ENCODE measurements at regions not wholly inside any gene's neighbourhood (a gene's known extent, or its start where the extent isn't known, plus 50 kb on each side); places are given as distances from the start of the nearest gene placed in this dataset.

DNA sequence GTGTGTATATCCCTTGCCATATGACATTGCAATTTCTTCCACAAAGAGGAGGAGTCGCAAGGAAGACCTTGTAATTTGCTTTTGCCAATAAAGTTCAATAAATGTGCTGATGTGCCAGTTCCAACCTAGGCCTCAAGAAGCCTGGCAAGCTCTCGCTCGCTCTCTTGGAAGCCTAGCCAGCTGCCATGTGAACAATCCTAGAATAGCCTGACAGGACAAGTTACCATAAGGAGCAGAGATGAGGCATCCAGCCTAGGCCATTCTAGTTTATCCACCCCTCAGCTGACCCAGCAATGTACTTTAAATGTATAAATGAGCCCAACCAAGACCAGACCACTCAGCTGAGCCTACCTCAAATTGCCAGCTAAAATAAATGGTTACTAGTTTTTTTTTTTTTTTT, 145.7 kb upstream of the QRFPR start:
- DNase-seq (ENCODE audit: low spot score) = no peak

DNA sequence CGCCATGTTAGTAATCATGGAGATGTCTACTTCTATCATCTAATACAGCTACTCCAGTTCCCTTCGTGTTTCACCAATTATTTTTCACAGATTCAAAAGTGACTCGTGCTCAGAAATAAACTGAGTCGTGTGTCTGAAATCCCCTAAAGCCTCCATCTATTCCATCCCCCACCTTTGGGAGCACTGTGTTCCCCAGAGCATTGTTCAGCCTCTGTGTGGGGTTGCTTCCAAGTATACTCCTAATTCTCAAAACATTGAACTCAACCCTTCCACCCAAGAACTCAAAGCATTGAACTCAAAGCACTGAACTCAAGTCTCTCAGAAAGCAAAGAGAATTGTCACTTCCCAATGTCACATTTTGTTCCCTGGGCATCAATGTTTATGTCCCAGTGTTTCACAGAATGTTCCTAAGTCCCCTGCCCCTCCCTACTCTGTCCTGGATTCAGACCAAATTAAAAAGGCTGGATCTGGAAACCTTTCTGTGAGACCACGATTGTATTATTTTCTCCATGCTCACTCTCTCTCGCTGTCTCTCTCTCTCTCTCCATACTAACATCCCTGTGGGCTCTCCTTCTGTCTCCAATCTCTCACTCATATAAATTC, 138.5 kb upstream of the QRFPR start:
- no peak for DNase-seq (ENCODE audit: low spot score)

DNA sequence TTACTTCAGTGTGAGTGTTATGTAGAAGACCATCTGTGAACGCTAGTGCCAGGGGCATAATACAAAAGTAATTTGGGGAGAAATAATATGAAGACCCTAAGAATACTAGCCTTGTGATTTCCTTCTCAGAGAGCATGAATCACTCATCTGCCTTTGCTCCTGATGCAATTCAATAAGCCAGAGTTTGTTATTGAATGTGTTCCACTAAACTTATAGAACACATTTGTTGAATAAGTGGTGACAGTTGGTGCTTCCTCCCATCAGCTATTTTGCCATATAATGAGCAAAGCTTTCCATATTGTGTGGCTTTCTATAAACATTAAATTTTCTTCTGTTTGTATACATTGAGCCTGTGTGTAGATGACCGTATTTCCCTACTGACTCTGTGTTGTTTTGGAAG, 136.4 kb upstream of the QRFPR start:
- no peak for DNase-seq (ENCODE audit: low spot score)

DNA sequence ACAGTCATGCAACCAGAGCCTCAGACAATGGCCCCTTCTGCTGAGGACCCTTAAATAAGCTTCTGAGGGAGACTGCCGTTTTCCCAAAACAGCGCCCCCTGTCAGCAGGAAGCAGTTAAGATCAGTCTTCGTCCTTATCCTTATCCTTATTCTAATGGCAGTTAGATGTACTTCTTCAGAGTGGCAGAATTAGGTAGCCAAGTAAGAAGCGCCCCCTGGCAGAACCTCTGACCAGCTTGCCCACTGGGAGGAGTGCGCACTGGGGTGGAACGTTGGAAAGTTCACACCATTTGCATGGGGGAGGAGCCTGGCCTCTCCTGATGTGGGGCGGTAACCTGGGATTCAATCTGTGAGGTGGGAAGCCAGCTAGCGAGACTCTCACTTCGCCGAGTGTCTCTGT, 133.6 kb upstream of the QRFPR start:
- DNase-seq (ENCODE audit: low spot score) = no peak

DNA sequence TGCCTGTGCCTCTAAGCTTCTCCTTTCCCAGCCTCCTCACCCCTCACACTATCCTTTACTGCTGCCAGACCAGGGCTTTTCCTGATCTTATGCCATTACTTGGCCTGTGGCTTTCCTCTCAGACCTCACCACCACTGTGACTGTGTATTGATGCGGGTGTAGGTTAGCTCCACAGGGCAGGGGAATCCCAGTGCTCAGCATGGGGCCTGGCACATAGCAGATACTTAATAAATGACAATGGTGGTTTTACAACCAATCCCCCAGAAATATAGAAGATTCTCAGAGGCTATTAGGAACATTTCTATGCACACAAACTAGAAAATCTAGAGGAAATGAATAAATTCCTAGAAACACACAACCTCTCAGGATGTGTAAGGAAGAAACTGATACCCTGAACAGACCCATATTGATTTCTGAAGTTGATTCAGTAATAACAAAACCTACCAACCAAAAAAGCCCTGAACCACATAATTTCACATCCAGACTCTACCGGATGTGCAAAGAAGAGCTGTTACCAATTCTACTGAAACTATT, 129.6 kb upstream of the QRFPR start:
- peak; percentile 4 for DNase-seq (ENCODE audit: low spot score)

DNA sequence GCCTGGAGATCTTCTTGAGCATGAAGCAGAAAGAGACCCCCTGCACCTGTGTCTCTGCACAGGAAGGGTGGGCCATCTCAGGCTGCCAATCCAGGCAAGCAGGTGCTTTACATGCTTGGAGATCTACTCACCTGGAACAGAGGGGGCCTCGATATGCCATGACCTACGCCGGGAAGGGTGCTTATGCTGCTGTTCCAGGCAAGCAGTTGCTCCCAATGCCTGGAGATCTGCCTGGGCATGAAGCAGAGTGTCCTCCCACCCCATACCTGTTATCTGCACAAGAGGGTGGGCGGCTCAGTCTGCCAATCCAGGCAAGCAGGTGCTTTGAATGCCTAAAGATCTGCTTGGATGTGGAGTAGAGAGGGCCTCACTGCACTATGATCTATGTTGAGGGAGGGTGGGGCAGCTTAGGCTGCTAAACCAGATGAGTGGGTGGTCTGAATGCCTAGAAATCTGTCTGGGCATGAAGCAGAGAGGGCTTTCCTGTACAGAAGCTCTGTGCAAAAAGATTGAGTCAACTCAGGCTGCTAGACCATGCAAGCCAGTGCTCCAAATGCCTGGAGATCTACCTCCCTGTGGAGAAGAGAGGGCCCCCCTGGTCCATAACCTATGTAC, 104.5 kb upstream of the QRFPR start:
- DNase-seq (ENCODE audit: low spot score) = no peak

DNA sequence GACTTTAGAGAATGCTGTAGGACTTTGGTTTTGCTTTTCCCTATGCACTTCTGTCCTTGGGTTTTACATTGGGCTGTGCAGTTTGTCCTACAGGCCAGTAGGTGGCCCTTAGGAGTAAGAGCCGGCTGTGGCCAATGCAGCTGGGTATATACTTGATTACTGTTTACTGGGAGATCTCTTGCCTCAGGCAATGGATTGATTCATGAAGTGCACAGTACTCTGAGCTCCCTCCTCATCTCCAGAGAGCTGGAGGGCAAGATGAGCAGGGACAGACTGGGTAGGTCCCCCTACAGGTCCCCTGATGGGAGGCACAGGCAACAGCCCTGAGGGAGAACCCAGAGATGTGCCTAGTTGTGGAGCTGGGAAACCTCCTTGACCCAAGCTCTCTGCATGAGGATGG, 103.8 kb upstream of the QRFPR start:
- DNase-seq (ENCODE audit: low spot score) = peak; percentile 46

DNA sequence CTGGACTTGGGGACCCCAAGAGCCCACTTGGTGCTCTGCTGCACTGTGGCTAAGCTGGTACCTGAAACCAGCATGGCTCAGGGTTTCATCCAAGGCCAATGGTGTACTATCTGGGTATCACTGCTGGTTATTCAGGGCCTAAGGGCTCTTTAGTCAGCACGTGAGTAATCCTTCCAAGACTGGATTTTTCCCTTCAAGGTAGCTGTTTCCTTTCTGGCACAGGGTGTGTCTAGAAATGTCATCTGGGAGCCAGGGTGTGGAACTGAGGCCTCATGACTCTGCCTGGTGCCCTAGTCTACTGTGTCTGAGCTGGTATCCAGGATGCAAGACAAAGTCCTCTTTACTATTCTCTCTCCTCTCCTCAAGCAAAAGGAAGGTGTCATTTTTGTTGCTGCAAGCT, 99.0 kb upstream of the QRFPR start:
- DNase-seq (ENCODE audit: low spot score) = peak; percentile 11

DNA sequence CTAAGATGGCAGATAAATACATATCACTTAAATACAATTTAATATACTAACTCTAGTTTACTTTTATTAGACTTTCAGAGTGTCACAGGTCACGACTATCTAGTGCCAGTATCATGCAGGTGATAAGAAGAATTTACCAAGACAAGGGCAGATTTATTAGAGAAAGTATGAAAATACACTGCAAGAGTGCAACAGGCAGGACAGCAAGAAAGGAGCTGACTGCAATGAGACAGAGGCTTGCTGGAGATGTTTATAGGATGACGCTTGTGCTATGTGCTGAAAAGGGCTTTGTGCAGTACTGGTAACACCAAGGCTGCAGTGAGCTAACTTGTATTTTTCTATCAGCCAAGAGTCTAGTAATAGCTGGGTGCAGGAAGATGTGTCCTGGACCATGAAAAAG, 96.7 kb upstream of the QRFPR start:
- no peak for DNase-seq (ENCODE audit: low spot score)

DNA sequence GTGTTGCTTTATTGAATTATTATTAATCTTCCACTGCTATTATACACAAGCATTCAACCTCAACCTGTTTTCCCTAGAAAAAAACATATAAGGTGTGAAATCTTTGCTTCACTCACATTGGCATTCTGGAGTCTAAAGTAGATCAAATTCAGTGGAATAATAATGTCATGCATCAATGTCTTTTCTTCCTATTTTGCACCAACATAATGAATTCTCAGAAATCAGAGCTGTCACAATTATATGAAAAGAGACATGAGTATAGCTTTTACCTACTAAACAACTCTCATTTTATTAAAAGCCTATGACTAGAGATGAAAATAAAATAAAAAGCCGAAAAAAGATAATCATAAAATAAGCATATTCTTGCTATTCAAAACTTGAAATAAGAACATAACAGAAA, 96.3 kb upstream of the QRFPR start:
- no peak for DNase-seq (ENCODE audit: low spot score)

DNA sequence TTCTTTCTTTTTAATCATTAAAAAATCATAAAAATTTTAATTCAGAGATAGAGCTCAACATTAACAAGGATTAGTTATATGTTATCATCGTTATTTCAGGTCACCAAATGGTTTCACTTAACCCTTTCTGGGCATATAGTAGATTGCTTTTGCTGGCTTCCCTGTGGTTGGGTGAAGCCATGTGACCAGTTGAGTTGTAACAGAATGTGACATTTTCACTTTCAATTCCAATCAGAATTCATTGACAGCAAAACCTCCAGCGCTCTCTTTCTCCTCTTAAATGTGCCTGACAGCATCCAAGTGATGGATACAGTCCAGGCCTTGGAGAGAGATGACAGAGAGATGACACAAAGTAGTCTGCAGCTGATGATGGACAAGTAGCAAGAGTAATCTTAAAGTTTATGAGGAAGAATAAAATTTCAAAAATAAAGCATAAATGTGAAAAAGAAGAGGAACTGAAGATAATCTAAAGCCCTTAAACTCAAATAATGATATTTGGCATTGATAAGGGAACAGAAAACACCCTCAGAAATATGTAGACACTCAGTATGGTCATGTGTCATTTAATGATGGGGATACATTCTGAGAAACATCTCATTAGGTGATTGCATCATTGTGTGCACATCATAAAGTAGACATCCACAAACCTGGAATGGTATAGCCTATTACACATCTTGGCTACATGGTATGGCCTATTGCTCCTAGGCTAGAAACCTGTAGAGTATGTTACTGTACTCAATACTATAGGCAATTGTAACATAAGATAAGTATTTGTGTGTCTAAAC, 92.3 kb upstream of the QRFPR start:
- DNase-seq (ENCODE audit: low spot score) = no peak

DNA sequence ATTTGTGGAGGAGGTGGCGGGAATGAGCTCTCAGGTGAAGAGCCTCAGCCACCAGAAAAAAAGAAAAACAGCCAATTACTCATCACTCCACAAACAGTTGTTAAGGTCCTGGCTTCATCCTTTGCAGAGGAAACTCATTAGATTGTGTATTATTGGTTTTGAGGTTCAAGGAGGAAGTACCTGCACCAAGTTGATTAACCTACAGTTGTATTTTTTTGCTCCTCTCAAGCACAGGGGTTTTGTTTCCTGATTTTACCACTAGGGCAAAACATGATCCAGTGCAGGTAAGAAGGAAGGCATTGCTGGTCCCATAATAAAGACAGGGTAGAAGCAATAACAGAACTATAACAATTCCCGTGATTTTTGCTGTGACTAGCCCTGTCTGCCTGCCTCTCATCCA, 84.0 kb upstream of the QRFPR start:
- DNase-seq (ENCODE audit: low spot score) = no peak

DNA sequence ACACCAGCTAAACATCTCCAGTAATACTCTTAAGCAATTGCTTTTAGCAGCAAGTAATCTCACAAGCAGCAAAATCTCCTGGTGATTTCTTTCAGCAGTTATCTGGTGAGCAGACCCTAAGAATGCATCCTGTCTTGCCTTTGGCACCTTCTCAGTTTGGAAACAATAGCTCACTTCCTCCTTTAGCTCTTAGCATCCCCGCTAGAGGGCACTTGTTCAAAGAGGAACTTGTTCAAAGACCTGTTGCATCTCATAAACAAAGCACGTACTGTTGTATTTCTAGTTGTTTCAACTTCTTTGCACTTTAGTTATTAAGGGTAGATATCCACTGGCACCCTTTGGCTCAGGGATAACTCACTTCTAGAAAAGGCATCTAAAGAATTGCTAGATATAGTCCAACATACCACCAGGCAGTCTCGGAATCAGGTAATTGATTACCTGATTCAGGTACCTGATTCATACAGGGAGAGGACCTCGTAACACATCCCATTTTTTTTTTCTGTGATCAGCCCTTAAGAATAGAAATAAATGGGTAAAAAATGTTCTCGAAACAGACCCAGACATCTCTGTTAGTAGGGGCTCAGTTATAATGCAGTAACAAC, 81.9 kb upstream of the QRFPR start:
- peak; percentile 71 for DNase-seq (ENCODE audit: low spot score)

DNA sequence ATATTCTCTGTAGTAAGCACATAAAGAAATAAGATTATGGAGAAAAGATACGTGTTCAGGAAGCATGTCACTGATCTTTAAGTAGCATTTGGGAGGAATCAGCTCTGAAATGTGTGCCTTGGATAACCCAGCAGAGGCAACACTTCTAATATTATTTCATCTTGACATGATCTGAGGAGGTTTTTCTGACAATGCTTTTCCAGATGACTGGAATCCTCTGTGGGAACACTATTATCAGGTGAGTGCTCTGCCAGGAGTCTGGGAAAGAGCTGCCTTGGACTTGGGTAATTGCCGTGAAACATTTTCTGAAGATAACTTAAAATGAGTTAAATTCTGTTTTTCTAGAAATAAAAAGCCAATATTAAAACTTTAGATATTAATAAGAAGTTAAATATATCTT, 78.2 kb upstream of the QRFPR start:
- DNase-seq (ENCODE audit: low spot score) = no peak

DNA sequence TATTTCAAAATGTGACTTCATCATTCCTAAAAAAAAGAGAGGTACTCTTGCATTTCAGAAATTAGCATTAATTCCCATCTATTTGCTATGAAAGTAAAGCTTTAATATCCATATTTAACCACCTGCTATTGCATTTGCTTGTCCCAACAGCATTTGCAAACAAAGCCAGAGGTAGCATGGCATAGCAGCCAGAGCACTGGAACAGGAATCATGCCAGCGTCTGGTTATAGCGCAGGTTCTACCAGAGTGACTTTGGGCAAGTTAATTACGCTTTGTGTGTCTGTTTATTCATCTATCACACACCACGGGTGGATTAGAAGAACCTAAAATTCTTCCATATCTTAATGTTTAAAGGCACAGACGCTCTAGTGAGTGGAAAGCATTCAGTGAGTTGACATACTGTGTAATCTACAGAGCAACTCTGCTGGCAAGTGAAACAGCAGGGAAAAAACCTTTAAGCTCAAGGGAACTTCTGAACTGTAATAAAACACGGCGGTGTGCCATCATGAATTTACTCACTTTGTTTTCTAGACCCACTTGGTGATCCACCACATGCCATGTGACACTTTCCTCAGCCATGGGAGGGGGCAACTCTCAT, 76.6 kb upstream of the QRFPR start:
- DNase-seq (ENCODE audit: low spot score) = no peak

DNA sequence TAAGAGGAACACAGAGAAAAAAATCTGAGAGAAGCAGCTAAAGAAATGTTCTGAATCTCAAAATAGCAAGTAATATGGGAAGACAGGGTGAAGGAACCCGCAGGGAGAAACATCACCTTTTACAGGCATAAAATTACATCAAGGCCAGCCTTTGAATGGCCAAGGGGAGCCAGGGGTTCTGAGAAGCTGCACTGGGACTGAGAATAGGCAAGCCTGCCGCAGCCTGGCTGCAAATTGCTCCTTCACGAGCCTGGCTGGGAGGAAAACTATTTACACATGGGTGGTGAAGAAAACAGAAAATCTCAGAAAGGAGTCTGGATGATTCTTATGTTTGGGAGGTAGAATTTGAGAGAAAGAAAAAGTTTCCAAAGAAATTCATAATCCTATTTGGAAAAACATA, 74.5 kb upstream of the QRFPR start:
- no peak for DNase-seq (ENCODE audit: low spot score)

DNA sequence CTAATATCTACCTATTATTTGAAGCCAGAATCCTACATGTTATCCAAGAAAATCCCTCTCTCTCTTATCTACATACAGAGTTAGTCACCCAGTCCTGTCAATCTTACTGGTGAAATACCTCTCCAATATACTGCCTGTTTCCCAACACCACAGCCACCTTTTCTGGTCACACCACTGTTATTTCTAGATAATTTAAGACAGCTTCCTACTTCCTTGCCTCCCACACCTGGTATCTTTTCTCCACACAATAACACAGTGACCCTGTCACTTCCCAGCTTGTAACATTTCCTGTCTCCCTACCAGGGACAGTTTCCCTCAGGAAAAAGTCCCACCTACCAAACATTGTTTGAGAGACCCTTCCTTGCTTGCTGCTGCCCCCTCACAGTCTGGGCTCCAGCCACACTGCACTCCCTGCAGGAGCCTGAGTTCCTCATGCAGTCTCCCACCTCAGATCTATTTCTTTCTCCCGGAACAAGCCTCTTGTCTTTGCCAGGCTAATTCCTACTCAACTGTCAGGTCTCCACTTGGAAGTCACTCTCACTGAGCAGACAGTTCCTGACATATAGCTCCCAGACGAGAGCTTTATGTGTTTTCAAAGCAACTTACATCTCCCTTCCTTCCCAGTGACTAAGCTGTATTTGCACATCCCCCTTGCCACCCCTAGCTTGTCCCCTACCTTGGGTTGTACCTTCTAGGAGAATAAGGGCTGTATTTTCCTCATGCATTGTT, 73.6 kb upstream of the QRFPR start:
- no peak for DNase-seq (ENCODE audit: low spot score)

DNA sequence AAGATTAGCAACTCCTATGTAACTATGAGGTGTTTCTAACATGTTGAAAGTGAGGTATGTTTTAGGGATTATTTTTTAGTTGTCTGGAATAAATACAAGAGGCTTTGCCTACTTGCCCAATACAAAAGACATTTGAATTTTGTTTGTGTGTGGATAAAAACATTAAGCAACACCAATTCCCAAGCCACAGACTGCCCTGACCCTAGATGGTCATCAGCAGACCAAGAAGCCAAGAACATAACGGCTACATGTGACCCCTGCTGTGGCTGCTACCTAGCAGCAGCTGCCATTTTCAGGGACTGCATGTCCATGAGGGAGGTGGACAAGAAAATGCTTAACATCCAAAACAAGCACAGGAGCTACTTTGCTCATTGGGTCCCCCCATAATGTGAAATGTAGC, 70.5 kb upstream of the QRFPR start:
- no peak for DNase-seq (ENCODE audit: low spot score)

DNA sequence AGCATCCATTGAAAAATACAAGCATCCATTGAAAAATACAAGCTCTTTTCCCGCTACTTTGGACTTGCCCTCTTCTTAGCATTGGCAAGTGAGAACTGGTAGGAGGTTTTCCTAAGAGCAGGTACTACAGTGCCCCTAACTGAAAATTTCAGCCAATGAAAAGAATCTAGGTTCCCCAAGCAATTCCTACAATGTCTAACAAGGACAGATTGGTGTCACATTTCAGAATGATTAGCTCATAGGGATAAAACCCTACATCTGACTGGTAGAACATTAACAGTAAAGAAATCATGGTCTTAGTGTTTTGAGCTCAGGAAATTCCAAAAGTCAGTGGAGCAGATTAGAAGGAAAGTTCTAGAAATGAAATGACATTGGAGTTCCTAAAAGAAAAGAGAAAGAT, 68.6 kb upstream of the QRFPR start:
- no peak for DNase-seq (ENCODE audit: low spot score)

DNA sequence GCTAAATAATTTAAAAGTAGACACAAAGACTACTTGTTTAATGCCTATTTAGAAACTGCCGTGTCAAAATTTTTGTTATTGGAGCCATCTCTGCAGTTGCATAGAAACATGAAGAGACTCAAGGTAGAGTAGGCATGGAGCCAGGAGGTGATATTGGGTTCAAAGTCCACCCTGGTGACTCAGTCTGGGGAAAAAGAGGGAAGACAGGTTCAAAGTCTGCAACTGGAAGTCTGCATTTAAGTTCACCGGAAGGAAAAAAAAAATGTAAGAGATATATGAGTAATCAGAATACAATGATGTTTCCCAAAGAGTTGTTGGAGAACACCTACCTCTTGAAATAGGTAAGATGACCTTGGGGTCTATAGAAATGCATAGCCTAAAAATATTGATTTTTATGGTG, 67.4 kb upstream of the QRFPR start:
- DNase-seq (ENCODE audit: low spot score) = no peak

DNA sequence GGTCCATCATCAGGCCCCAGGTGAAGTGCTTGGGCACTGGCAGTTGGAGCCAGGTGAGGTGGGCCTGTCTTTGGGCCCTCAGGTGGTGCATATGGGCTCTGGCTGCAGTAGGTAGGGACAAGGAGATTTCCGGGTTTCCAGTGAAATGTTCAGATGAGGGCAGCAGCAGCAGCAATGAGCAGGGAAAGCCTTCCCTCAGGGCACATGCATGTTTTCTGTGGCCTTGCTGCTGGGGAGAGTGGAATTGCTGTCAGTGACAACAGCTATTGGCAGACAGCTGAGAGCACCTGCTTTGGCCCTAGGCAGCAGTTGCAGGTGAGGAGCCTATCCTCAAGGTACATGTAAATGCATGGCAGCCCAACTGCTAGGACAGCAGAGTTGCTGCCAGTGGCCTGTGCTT, 58.9 kb upstream of the QRFPR start:
- no peak for DNase-seq (ENCODE audit: low spot score)
